GDM1 (cell line): ENCODE measurements at regions not wholly inside any gene's neighbourhood (a gene's known extent, or its start where the extent isn't known, plus 50 kb on each side); places are given as distances from the start of the nearest gene placed in this dataset.
"Not testable (repeated sequence)": the region's sequence is repeated elsewhere in the genome, so short reads cannot be mapped to it uniquely, and the experiment has no call there.

ENCODE experiments used
- DNase-seq: peaks from one replicate; lab custom pipeline; 2025; lab: John Stamatoyannopoulos, UW

GRCh38 chr14:21825845-21826244 is 152.2 kb upstream of the OR4E1 start:
- DNase-seq: no peak

- DNase-seq: peak; percentile 63
Observed at GRCh38 chr14:21825149-21825743, 151.6 kb upstream of the OR4E1 start.

DNA sequence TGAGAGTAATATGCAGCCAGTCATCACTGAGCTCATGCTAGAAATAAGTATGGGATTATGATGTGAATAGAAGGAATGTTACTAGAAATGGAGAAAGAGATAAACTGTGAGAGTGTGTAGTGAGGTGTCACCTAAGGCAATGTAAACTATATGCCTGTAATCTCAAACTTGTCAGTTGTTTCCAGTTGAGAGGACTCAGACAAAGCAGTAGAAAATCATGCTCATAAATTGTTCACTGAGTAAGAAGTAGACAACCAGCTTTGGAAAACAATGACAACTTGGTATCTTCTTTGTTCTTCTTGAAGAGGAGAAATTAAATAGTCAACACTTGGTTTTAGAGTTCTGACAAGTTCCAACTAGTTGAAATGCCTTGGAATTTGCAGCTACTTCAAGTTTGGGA is 148.5 kb upstream of the OR4E1 start:
- no peak for DNase-seq

DNA sequence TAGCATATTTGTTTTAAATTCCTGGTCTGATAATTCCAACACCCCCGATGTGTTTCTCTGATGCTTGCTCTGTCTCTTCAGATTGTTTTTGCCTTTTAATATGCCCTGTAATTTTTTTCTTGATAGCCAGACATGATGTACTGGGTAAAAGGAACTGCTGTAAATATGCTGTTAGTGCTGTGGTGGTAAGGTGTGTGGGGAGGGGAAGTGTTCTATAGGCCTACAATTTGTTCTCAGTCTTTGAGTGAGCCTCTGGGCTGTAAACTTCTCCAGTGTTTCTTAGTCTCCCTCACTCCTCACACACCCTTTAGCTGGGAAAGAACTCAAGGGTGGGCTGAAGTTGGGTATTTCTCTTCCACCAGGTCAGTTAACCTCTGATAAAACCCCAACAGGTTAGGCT is 147.0 kb upstream of the OR4E1 start:
- DNase-seq: peak; percentile 31

GRCh38 chr14:21819891-21820290 is 146.3 kb upstream of the OR4E1 start:
- DNase-seq: not testable (repeated sequence)

DNA sequence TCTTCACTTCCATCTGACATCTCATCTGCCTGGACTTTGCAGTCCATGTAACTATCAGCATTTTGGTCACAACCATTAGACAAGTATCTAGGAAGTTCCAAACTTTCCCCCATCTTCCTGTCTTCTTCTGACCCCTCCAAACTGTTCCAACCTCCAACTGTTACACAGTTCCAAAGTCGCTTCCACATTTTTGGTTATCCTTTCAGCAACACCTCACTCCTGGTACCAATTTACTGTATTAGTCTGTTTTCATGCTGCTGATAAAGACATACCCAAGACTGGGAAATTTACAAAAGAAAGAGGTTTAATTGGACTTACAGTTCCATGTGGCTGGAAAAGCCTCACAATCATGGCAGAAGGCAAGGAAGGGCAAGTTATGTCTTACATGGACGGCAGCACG is 143.4 kb upstream of the OR4E1 start:
- DNase-seq: not testable (repeated sequence)

GRCh38 chr14:21807975-21808374 is 134.4 kb upstream of the OR4E1 start:
- DNase-seq: no peak

GRCh38 chr14:21804981-21805380 is 131.4 kb upstream of the OR4E1 start:
- DNase-seq: no peak

GRCh38 chr14:21802441-21802840 is 128.8 kb upstream of the OR4E1 start:
- no peak for DNase-seq

DNA sequence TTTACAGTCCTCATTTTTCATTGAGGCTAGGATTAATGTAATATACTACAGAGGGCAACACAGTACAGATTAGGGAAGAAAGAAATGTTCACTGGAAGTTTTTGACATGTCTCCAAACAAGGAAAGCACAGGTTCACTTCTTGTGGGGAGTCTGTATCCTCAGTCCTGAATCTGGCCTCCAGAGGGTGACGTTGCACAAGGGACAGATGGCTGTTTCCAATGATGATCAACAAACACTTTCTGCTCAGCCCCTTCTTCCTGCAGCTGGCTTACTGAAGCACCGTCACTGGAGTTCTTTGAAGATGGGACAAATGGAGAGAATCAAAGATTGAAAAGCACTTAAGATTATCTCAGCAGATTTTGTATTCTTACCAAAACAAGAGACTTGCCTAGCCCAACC is 123.3 kb upstream of the OR4E1 start:
- DNase-seq: peak; percentile 23

- no peak for DNase-seq
Observed at GRCh38 chr14:21795456-21795855, 121.8 kb upstream of the OR4E1 start.

DNA sequence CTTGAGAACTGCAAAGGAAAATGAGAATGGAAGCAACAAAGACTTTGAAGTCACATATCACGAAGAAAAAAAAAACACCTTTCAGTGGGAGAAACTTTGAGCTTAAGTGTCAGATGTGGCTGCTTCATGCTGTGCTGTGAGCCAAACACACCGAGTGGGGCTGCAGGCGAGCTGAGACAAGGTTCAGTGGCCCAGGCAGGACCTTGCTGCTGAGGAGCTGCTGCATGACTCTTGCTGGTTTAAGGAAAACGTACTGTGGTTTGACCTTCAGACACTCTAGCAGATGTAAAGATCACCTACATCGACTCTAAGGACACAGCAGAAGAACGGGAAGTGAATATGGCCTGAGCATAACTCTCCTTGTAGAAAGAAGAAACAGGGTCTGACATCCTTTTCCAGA is 118.1 kb upstream of the OR4E1 start:
- DNase-seq: no peak

- not testable (repeated sequence) for DNase-seq
Observed at GRCh38 chr14:21788687-21789086, 115.1 kb upstream of the OR4E1 start.

GRCh38 chr14:21787242-21787641 is 113.6 kb upstream of the OR4E1 start:
- DNase-seq: not testable (repeated sequence)

GRCh38 chr14:21781543-21781942 is 107.9 kb upstream of the OR4E1 start:
- no peak for DNase-seq

- DNase-seq: no peak
Observed at GRCh38 chr14:21780429-21781084, 106.9 kb upstream of the OR4E1 start.

DNA sequence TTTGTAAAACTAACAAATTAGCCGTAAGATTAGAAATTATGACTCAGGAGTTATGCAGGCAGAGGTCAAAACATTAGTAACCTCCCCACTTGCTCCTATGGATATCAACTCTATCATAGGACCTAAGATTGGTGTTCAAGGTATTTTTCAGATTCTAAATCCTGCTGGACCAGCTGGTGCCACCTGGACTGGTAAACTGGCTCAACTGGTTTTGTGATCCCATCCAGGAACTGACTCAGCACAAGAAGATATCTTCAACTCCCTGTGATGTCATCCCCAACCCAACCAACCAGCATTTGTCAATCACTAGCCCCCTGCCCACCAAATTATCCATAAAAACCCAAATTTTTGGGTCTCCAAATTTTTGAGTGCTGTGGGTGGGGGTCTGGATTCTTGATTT is 98.1 kb upstream of the OR4E1 start:
- no peak for DNase-seq

GRCh38 chr14:21768875-21769257 is 95.2 kb upstream of the OR4E1 start:
- DNase-seq: no peak

- peak; percentile 39 for DNase-seq
Observed at GRCh38 chr14:21768116-21768874, 94.7 kb upstream of the OR4E1 start.

DNA sequence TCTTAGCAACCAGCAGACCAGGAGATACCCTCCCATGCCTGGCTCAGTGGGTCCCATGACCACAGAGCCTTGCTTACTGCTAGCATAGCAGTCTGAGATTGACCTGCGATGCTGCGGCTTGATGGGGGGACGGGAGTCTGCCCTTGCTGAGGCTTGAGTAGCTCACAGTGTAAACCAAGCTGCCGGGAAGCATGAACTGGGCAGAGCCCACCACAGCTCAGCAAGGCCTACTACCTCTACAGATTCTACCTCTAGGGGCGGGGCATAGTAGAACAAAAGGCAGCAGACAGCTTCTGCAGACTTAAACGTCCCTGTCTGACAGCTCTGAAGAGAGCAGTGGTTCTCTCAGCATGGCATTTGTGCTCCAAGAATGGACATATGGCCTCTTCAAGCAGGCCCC is 86.7 kb upstream of the OR4E1 start:
- not testable (repeated sequence) for DNase-seq

DNA sequence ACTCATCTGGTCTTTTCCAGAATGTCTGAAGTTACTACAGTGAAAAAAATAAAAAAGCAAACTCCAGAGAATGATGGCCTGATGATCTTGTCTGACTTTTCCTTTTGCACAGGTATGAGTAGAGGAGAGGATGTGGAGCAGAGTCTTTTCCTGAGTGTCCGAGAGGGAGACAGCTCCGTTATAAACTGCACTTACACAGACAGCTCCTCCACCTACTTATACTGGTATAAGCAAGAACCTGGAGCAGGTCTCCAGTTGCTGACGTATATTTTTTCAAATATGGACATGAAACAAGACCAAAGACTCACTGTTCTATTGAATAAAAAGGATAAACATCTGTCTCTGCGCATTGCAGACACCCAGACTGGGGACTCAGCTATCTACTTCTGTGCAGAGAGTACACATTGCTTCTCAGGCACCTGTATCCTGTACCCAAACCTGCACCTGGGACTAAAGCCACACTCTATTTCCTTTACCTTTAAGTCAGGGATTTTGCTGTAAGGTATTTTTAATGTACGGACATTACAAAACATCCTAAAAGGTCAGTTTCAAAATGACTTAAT is 75.8 kb upstream of the OR4E1 start:
- DNase-seq: no peak

DNA sequence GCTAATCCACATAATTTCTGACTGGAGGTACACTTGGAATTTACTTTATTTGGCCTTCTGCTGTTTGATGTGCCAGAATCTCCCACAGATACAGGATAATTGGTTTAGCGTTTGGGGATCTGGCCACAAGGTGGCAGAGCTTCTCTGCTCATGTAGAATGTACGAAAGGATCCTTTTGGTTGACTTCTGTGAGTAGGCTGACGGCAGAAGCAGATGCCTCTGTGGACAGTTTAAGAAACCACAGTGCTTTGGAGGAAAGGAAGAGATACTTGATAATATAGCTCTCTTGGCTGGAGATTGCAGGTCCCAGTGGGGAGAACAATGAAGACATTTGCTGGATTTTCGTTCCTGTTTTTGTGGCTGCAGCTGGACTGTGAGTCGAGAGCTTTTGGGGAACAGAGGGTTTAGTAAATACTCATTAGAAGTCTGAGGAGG is 75.3 kb upstream of the OR4E1 start:
- peak; percentile 28 for DNase-seq
